Retinal pigment epithelial cell (primary cell): ENCODE measurements at regions not wholly inside any gene's neighbourhood (a gene's known extent, or its start where the extent isn't known, plus 50 kb on each side); places are given as distances from the start of the nearest gene placed in this dataset.
"Not testable (repeated sequence)": the region's sequence is repeated elsewhere in the genome, so short reads cannot be mapped to it uniquely, and the experiment has no call there.

Source experiments
- DNase-seq: peaks from one replicate; pipeline ENCODE4 v3.0.0-alpha.2; 2010; ENCODE audit warnings: low read depth
- H3K4me3 ChIP-seq: 2 replicates; pipeline ENCODE4 v1.5.1; 2011; ENCODE audit warnings: mild to moderate bottlenecking, low read length, control low read depth, moderate library complexity
- TF ChIP-seq, protein P1 (sequence below): conservative IDR thresholded peaks from 2 replicates; pipeline ENCODE4 v1.5.1; 2011; ENCODE audit warnings: low read depth, low read length, control low read depth, inconsistent platforms

DNA sequence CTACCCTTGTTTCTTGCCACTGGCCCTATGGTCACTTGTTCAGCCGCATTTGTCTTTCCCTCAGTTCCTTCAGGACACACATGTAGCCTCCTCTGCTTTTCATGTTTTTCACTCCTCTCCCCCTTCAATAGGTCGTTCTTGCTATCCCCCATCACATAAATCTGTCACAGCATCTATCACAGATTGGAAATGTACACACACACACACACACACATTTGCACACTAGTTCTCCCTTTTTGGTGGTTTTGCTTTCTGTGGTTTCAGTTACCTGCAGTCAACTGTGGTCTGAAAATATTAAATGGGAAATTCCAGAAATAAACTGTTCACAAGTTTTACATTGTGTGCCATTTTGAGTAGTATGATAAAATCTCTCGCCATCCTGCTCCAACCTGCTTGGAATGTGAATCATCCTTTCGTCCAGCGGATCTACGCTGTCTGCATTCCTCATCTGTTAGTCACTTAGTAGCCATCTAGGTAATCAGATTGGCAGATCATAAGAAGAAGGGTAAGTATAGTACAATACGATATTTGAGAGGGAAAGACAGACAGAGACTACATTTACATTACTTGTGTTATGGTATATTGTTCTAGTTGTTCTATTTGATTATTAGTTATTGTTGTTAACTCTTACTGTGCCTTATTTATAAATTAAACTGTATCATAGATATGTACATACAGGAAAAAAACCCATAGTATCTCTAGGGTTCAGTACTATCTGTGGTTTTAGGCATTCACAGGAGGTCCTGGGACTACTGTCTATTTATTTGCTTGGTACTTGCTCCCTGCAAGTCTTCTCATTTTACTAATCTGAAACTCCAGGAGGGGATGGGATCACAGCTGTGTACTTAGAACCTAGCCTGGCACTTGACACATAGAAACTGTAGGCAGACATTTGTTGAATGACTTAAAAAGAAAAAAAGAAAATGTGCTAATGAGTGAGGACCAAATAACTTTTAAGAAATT is 86.1 kb upstream of the PNPT1 start:
- TF ChIP-seq, protein P1, sequence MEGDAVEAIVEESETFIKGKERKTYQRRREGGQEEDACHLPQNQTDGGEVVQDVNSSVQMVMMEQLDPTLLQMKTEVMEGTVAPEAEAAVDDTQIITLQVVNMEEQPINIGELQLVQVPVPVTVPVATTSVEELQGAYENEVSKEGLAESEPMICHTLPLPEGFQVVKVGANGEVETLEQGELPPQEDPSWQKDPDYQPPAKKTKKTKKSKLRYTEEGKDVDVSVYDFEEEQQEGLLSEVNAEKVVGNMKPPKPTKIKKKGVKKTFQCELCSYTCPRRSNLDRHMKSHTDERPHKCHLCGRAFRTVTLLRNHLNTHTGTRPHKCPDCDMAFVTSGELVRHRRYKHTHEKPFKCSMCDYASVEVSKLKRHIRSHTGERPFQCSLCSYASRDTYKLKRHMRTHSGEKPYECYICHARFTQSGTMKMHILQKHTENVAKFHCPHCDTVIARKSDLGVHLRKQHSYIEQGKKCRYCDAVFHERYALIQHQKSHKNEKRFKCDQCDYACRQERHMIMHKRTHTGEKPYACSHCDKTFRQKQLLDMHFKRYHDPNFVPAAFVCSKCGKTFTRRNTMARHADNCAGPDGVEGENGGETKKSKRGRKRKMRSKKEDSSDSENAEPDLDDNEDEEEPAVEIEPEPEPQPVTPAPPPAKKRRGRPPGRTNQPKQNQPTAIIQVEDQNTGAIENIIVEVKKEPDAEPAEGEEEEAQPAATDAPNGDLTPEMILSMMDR, result no peak
- no peak overlapping the region for H3K4me3 ChIP-seq
- DNase-seq, result no peak

DNA sequence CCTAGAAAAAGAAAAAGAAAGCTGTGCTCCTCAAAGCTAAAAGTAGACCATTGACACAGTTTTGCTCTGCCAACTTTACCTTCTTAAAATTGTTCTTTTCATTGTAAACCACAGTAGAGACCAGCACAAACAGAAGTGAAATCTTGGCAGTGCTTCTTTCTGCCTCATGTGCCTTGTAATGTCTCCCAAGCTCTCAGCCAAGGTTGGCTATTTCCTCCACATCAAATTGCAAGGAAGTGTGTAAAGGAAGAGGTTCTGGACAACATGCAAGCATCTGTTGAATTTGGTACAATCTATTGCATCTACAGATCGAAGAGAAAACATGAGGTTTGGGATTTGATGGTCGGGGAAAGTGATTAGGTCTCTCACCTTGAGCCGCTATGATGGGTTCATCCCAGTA is 83.3 kb upstream of the PNPT1 start:
- TF ChIP-seq, protein P1, result no peak
- DNase-seq, result no peak
- H3K4me3 ChIP-seq, result no peak overlapping the region

DNA sequence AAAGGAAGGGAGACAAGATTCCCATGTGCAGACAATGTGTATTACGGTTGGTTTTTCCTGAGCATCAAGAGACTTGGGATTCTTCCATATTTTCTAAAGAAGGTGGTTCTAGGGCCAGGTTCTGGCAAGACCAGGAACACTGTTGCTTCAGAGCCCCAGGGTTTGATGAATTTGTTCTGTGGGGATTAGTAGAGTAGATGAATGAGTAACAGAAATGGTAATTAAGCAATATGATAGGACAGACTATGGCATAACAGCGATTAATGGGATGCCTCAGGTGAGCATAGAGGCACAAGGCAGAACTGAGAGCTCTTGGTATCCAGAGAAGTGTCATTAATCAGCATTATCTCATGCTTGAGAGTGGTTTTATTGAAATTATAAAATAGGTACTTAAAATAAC is 82.8 kb upstream of the PNPT1 start:
- TF ChIP-seq, protein P1, result no peak
- no peak for DNase-seq
- no peak overlapping the region for H3K4me3 ChIP-seq

DNA sequence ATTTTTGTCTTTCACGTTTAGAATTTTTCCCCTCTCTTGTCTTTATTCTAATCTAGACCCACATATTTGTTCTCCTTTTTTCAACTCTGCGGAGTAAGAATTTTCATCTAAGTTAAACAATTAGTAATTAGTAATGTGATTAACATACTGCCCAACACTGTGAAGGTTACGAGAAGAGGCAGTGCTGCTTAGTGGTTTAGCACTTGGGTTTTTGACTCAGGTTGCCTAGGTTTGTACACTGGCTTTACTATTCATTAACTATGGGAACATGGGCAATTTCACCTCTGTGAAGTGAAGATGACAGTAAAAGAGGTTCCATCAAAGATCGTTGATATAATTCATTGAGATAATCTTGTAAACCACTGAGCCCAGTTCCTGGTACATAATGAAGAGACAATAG is 82.2 kb upstream of the PNPT1 start:
- no peak overlapping the region for H3K4me3 ChIP-seq
- DNase-seq, result no peak
- TF ChIP-seq, protein P1, result no peak

DNA sequence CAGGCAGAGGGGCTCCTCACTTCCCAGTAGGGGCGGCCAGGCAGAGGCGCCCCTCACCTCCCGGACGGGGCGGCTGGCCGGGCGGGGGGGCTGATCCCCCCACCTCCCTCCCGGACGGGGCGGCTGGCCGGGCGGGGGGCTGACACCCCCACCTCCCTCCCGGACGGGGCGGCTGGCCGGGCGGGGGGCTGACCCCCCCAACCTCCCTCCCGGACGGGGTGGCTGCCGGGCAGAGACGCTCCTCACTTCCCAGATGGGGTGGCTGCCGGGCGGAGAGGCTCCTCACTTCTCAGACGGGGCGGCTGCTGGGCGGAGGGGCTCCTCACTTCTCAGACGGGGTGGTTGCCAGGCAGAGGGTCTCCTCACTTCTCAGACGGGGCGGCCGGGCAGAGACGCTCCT is 80.0 kb upstream of the PNPT1 start:
- not testable (repeated sequence) for DNase-seq, H3K4me3 ChIP-seq

DNA sequence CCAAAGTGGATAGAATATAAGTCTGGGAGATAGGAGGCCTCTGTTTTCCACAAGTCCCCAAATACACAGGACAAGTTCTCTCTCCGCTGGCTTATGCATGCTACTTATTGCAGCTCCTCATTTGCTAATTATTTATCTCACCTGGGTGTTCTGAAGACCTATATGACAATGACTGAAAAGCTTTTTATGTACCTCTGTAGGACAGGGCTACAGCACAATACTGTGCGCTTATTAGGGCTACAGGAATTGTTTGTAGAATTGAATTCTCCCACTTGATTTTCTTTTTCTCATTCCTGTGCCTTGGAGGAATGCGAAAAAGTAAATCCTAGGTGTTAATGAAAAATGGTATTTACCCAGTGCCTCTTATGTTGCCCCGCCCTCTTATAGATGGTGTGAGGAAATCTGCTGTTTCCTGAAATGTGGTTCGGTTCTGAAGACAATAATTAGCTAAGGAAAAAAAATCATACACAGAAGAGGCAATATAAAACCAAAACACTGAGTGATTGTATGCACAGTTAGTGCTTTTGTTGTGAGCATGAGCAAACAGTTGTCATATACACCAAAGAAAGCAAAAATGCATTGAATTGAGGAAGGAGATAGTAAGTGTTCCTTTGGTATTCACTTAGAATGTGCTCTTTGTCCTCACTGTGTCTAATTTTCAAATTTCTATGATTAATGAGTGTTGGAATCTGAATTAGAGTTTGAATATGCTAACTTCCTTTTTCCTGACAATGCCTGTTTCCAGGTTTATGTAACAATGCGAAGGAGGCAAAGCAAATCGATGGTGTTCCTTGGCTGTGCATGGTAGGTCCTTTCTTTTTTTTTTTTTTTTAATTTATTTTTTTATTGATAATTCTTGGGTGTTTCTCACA is 78.7 kb upstream of the PNPT1 start:
- no peak for DNase-seq
- TF ChIP-seq, protein P1, result no peak
- H3K4me3 ChIP-seq, result no peak overlapping the region

DNA sequence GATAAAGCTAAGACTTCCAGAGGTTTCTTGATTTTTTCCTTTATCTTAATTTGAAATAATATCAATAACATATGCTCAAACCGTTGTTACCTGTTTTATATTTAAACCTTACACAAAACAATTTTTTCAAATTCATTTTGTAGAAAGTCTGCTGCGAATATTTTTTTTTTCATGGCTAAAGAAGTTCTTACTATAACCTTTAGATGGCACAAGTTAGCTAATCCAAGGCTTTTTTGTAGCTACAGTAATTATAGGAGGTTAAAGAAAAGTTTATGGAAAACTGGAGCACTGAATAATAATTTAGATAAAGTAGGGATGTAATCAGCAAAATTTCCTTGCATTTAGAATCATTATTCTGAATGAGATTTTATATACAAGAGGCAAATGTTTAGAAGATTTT is 78.0 kb upstream of the PNPT1 start:
- no peak overlapping the region for H3K4me3 ChIP-seq
- TF ChIP-seq, protein P1, result peak; percentile 59
- DNase-seq, result no peak
